Astrocyte (in vitro differentiated cells and primary cell): ENCODE measurements at regions not wholly inside any gene's neighbourhood (a gene's known extent, or its start where the extent isn't known, plus 50 kb on each side); places are given as distances from the start of the nearest gene placed in this dataset.

Experiments used
- DNase-seq: peaks from one replicate; pipeline ENCODE4 v3.0.0-alpha.2; 2010; ENCODE audit warnings: low read depth
- FAIRE-seq: peaks from 2 replicates; lab custom pipeline; 2011; peaks lifted over from hg19 to GRCh38; lab: Jason Lieb, UNC
- H2AFZ ChIP-seq: 2 replicates; pipeline ENCODE4 v1.6.0; 2012; ENCODE audit warnings: low read depth, low read length, inconsistent platforms
- H3K27ac ChIP-seq: 2 replicates; pipeline ENCODE4 v1.5.1; 2011; ENCODE audit warnings: low read depth, low read length, inconsistent platforms
- H3K27me3 ChIP-seq: 2 replicates; pipeline ENCODE4 v1.6.0; 2011; ENCODE audit warnings: low read length, inconsistent platforms; ENCODE audit not compliant: insufficient read depth
- H3K36me3 ChIP-seq: 2 replicates; pipeline ENCODE4 v1.5.1; 2011; ENCODE audit warnings: low read length, inconsistent platforms; ENCODE audit not compliant: insufficient read depth
- H3K4me1 ChIP-seq: 2 replicates; pipeline ENCODE4 v1.5.1; 2011; ENCODE audit warnings: low read length, inconsistent platforms; ENCODE audit not compliant: insufficient read depth
- H3K4me2 ChIP-seq: 2 replicates; pipeline ENCODE4 v1.6.0; 2012; ENCODE audit warnings: low read length, inconsistent platforms
- H3K4me3 ChIP-seq: 2 replicates; pipeline ENCODE4 v1.5.1; 2011; ENCODE audit warnings: low read depth, mild to moderate bottlenecking, low read length, inconsistent platforms; ENCODE audit not compliant: insufficient read depth
- H3K79me2 ChIP-seq: 2 replicates; pipeline ENCODE4 v1.6.0; 2012; ENCODE audit warnings: mild to moderate bottlenecking, low read length, inconsistent platforms; ENCODE audit not compliant: insufficient read depth
- H3K9ac ChIP-seq: 2 replicates; pipeline ENCODE4 v1.6.0; 2012; ENCODE audit warnings: mild to moderate bottlenecking, low read length, inconsistent platforms
- H3K9me3 ChIP-seq: 2 replicates; pipeline ENCODE4 v1.5.1; 2012; ENCODE audit warnings: low read depth, mild to moderate bottlenecking, low read length, inconsistent platforms; ENCODE audit not compliant: insufficient read depth
- H4K20me1 ChIP-seq: 2 replicates; pipeline ENCODE4 v1.6.0; 2012; ENCODE audit warnings: low read length, inconsistent platforms; ENCODE audit not compliant: insufficient read depth
- H3K27ac Mint-ChIP-seq: one replicate; pipeline ENCODE4 v1.8.0; 2021; ENCODE audit warnings: mild to moderate bottlenecking, mixed read lengths; ENCODE audit not compliant: unreplicated experiment
- H3K27me3 Mint-ChIP-seq: one replicate; pipeline ENCODE4 v1.8.0; 2021; ENCODE audit warnings: low read depth, mixed read lengths; ENCODE audit not compliant: unreplicated experiment
- H3K36me3 Mint-ChIP-seq: one replicate; pipeline ENCODE4 v1.8.0; 2021; ENCODE audit warnings: low read depth, mixed read lengths; ENCODE audit not compliant: unreplicated experiment
- H3K4me1 Mint-ChIP-seq: one replicate; pipeline ENCODE4 v1.8.0; 2021; ENCODE audit warnings: low read depth, mixed read lengths; ENCODE audit not compliant: unreplicated experiment
- H3K4me3 Mint-ChIP-seq: one replicate; pipeline ENCODE4 v1.8.0; 2021; ENCODE audit warnings: mild to moderate bottlenecking, moderate library complexity, mixed read lengths; ENCODE audit not compliant: unreplicated experiment
- H3K9me3 Mint-ChIP-seq: one replicate; pipeline ENCODE4 v1.8.0; 2021; ENCODE audit warnings: mild to moderate bottlenecking, mixed read lengths; ENCODE audit not compliant: unreplicated experiment
- CTCF ChIP-seq: IDR thresholded peaks from 2 replicates; pipeline ENCODE4 v1.5.1; 2011; ENCODE audit warnings: low read depth, mild to moderate bottlenecking, inconsistent platforms, low read length, moderate library complexity; ENCODE audit not compliant: insufficient read depth
- EZH2 ChIP-seq: IDR thresholded peaks from 2 replicates; pipeline ENCODE4 v1.6.1; 2012; ENCODE audit warnings: mild to moderate bottlenecking, low read length, inconsistent platforms; ENCODE audit not compliant: insufficient read depth

GRCh38 chrX:39514801-39515200 is 583.0 kb downstream of the BCOR start:
- H3K27ac ChIP-seq: no peak overlapping the region
- H3K9me3 Mint-ChIP-seq: peaks cover 5% of the 10 kb centered on the region
- no peak overlapping the region for H3K9ac ChIP-seq
- H3K9me3 ChIP-seq: no peaks in the 10 kb centered on the region
- H3K27me3 Mint-ChIP-seq: peaks cover 17% of the 10 kb centered on the region
- H3K4me3 ChIP-seq: no peak overlapping the region
- H3K79me2 ChIP-seq: no peaks in the 10 kb centered on the region
- no peaks in the 10 kb centered on the region for H3K36me3 Mint-ChIP-seq
- H3K4me1 ChIP-seq: peaks cover 5% of the 10 kb centered on the region
- no peaks in the 10 kb centered on the region for H3K27me3 ChIP-seq
- no peak overlapping the region for H3K4me2 ChIP-seq
- no peaks in the 10 kb centered on the region for H3K36me3 ChIP-seq
- H3K4me1 Mint-ChIP-seq: peaks cover 5% of the 10 kb centered on the region
- H2AFZ ChIP-seq: no peak overlapping the region
- FAIRE-seq (no peak), DNase-seq (peak; percentile 3)
- no peak overlapping the region for H3K4me3 Mint-ChIP-seq
- H3K27ac Mint-ChIP-seq: no peak overlapping the region
- H4K20me1 ChIP-seq: no peaks in the 10 kb centered on the region
- TF ChIP-seq CTCF (no peak), EZH2 (no peak)

DNA sequence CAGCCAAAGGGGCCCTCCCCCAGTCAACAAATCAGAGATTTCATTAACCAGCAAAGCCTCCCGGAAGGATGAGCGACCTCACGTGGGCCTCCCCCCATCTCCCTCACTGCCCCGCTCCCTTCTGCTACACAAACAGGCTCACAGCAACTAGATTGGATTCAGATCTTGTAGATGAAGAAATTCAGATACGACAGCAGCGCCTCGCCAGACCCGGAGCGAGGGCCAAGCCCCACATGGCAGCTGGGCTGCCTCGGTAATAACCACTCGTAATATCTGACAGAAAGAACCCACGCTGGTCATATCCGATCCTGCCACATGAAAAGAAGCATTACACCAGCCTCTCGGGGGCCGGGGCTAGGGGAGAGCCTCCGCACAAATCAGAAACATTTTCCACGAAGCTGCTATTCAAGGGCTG is 581.3 kb downstream of the BCOR start:
- Histone ChIP-seq H3K9me3 (no peaks in the 10 kb centered on the region), H2AFZ (no peak overlapping the region), H3K27me3 (no peaks in the 10 kb centered on the region), H3K36me3 (no peaks in the 10 kb centered on the region), H3K4me1 (peaks cover 5% of the 10 kb centered on the region), H3K4me2 (no peak overlapping the region), H4K20me1 (no peaks in the 10 kb centered on the region), H3K9ac (no peak overlapping the region), H3K79me2 (no peaks in the 10 kb centered on the region), H3K4me3 (no peak overlapping the region), H3K27ac (no peak overlapping the region)
- TF ChIP-seq CTCF (no peak), EZH2 (no peak)
- peaks cover 5% of the 10 kb centered on the region for H3K4me1 Mint-ChIP-seq
- DNase-seq (no peak), FAIRE-seq (no peak)
- no peak overlapping the region for H3K4me3 Mint-ChIP-seq
- H3K36me3 Mint-ChIP-seq: no peaks in the 10 kb centered on the region
- H3K27me3 Mint-ChIP-seq: peaks cover 25% of the 10 kb centered on the region
- no peak overlapping the region for H3K27ac Mint-ChIP-seq
- H3K9me3 Mint-ChIP-seq: peaks cover 2% of the 10 kb centered on the region

GRCh38 chrX:39518476-39519029 is 579.2 kb downstream of the BCOR start:
- Histone ChIP-seq H4K20me1 (no peaks in the 10 kb centered on the region), H3K4me2 (peak overlapping the region; percentile 72), H3K36me3 (no peaks in the 10 kb centered on the region), H3K4me3 (no peak overlapping the region), H2AFZ (no peak overlapping the region), H3K79me2 (no peaks in the 10 kb centered on the region), H3K9ac (peak overlapping the region; percentile 23), H3K9me3 (no peaks in the 10 kb centered on the region), H3K27ac (no peak overlapping the region), H3K27me3 (no peaks in the 10 kb centered on the region), H3K4me1 (peaks cover 5% of the 10 kb centered on the region)
- TF ChIP-seq CTCF (no peak), EZH2 (no peak)
- peaks cover under 1% of the 10 kb centered on the region for H3K9me3 Mint-ChIP-seq
- H3K36me3 Mint-ChIP-seq: no peaks in the 10 kb centered on the region
- H3K4me1 Mint-ChIP-seq: peaks cover 5% of the 10 kb centered on the region
- peak; percentile 12 for DNase-seq
- no peak overlapping the region for H3K4me3 Mint-ChIP-seq
- H3K27me3 Mint-ChIP-seq: peaks cover 29% of the 10 kb centered on the region
- FAIRE-seq: no peak
- no peak overlapping the region for H3K27ac Mint-ChIP-seq
